Hepatocyte (in vitro differentiated cells): ENCODE measurements at regions not wholly inside any gene's neighbourhood (a gene's known extent, or its start where the extent isn't known, plus 50 kb on each side); places are given as distances from the start of the nearest gene placed in this dataset.
"Not testable (repeated sequence)": the region's sequence is repeated elsewhere in the genome, so short reads cannot be mapped to it uniquely, and the experiment has no call there.

Source experiments
- EZH2 ChIP-seq: fragments of 200-600 bp; sonication (generic); IDR thresholded peaks from 2 replicates; pipeline ENCODE4 v1.6.1; 2016; ENCODE audit warnings: antibody characterized with exemption, mild to moderate bottlenecking, borderline replicate concordance
- TF ChIP-seq, protein P1 (sequence below): fragments of 200-600 bp; sonication (generic); IDR thresholded peaks from 2 replicates; pipeline ENCODE4 v1.5.1; 2016; ENCODE audit warnings: antibody characterized with exemption, mild to moderate bottlenecking; ENCODE audit not compliant: poor library complexity

DNA sequence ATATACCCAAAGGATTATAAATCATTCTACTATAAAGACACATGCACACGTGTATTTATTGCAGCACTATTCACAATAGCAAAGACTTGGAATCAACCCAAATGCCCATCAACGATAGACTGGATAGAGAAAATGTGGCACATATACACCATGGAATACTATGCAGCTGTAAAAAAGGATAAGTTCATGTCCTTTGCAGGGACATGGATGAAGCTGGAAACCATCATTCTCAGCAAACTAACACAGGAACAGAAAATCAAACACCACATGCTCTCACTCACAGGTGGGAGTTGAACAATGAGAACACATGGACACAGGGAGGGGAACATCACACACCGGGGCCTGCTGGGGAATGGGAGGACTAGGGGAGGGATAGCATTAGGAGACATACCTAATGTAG lies 473.9 kb downstream of the SIPA1L2 start:
- not testable (repeated sequence) for TF ChIP-seq EZH2
- TF ChIP-seq, protein P1, sequence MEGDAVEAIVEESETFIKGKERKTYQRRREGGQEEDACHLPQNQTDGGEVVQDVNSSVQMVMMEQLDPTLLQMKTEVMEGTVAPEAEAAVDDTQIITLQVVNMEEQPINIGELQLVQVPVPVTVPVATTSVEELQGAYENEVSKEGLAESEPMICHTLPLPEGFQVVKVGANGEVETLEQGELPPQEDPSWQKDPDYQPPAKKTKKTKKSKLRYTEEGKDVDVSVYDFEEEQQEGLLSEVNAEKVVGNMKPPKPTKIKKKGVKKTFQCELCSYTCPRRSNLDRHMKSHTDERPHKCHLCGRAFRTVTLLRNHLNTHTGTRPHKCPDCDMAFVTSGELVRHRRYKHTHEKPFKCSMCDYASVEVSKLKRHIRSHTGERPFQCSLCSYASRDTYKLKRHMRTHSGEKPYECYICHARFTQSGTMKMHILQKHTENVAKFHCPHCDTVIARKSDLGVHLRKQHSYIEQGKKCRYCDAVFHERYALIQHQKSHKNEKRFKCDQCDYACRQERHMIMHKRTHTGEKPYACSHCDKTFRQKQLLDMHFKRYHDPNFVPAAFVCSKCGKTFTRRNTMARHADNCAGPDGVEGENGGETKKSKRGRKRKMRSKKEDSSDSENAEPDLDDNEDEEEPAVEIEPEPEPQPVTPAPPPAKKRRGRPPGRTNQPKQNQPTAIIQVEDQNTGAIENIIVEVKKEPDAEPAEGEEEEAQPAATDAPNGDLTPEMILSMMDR, result not testable (repeated sequence)
